Heart left ventricle (tissue), 13 donors: ENCODE measurements at regions not wholly inside any gene's neighbourhood (a gene's known extent, or its start where the extent isn't known, plus 50 kb on each side); places are given as distances from the start of the nearest gene placed in this dataset.
A peak's percentile ranks its signal among the peaks of the same experiment; 100 is the strongest.

Experiments
- CTCF ChIP-seq, 12 donors: fragments of 200-600 bp; sonication (generic) in 4 of 12; IDR thresholded peaks; one replicate each; pipeline versions ENCODE4 v1.5.0 to v1.8.0; 2018 to 2022; ENCODE audit warnings: antibody characterized with exemption in 12 of 12, mild to moderate bottlenecking in 5 of 12
- POLR2A ChIP-seq, 2 donors: fragments of 450-650 bp; IDR thresholded peaks; one replicate each; pipeline ENCODE4 v1.6.1; 2017; ENCODE audit warnings: antibody characterized with exemption in 2 of 2, mild to moderate bottlenecking in 2 of 2, moderate library complexity in 2 of 2
- donor health status: ischemic (EF 13 %, LVEDD 7.1; RV severe dilation, severe dysfunction).
- donor health status: DM: no; HTN: yes; CAD: no.
- donor health status: DM: no; HTN: no; CAD: no.
- donor health status: ischemic (EF 25% LVEDD 6.9; RV normal size, moderate dysfunction).
- donor health status: ischemic (EF 25% LVEDD 5.7; RV mildly dilated, moderate dysfunction).
- donor health status: ischemic (EF 35%, LVEDD 5.7; RV mildly dilated, moderate dysfunction).
- donor health status: nonischemic (EF 11% LVEDD 7.7; RV severe dilation, severe dysfunction).
- donor health status: DM: yes; HTN: yes; CAD: no.
- donor health status: PGD.
- donor health status: ischemic (EF 29% LVEDD 5.4; RV normal size, mild dysfunction).
- donor health status: nonischemic (EF 23%, LVEDD 6.1; RV moderate dilation, normal function).

DNA sequence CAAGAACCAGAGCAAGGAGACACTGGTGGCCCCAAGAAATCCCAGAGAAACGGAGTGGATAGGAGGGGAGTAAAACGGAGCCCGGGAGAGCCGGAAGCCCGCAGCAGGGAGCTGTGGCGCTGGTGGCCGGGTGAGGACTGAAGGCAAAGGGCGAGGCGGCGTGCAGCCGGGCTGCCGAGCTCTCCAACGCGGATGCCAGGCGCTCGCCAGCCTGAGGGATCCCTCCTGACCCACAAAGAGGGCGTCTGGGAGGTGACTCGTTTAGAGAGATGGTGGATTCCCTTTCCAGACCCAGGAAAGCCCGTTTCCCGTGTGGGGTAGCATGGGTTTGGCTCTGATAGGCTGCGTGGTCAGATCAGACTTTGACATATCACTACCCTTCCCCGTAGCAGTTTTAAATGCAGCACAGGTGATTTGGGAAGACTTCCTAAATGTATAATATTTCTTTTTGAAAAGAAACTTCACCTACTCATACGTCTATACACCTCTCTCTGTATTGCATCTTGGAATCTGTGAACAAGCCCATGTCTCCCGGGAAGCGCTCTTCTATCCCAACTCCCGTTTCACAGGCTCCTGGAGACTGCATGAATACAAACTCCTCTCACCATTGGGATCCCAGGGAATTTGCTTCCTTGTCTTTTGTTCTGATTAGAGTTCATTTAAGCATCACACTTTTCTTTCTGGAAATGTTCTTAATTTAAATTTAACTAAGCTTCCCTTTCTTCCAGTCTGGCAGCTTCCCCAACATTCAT lies 158.1 kb downstream of the C9orf152 start:
- TF ChIP-seq CTCF (IDR thresholded peaks at IDR 0.05) (peak in 1 of 12 donors; percentile 8), POLR2A (IDR thresholded peaks at IDR 0.05) (no peak)
